ENCODE measurements at regions not wholly inside any gene's neighbourhood (a gene's known extent, or its start where the extent isn't known, plus 50 kb on each side); places are given as distances from the start of the nearest gene placed in this dataset.

DNA sequence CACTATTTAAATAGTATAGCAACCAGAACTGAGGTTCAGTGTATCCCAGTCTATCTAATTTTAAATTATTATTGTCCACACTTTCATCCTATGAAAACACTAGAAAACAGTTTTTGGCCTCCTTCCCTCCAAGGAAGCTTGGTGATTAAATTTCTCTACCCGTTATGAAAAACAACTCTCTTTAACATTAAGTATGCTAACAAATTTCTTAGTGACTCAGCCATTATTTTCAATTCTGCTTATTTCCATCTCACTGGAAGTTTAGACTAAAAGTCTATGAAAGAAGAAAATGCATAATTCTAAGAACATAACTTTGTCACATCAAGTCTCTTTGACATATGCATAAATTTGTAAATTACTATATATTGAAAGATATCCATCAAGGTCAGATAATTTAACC, 185.2 kb downstream of the NSUN3 start (continued):
- TF ChIP-seq ZNF23 (tag by site-specific recombination; IDR thresholded peaks at IDR 0.05; ENCODE audit: borderline replicate concordance) (no peak), BCL11A (tag by site-specific recombination; IDR thresholded peaks at IDR 0.05; ENCODE audit: low read depth) (no peak)

DNA sequence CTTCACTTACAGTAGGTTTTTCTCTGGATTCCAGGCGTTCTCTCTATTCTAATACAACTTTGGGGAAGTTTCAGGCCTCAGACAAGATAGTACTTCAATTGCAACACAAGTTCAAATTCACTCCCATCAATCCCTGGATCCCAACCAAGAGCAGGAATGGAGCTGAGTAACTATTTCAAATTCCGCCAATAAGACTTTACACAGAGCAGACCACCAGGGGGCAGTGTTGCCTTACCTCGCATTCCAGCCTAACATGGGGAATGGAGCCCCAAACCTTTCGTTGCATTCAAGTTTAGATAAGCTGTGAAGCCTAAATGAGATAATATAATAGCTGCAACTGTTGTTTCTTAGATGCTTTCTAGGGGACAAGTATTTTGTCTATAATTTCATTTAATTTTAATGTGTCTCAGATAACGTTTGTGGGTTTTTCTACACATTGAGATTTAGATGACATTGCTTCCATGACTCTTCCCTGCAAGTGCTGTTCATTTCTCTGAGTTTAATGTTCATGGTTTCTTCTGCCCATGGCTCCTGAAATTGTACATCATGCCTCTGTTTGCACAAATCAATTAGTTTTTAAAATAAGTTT, 186.7 kb downstream of the NSUN3 start:
- no peaks in the 10 kb centered on the region for H3K9me3 ChIP-seq (ENCODE audit: control insufficient read depth, insufficient read depth, low read depth, low read length)
- H3K4me3 ChIP-seq (ENCODE audit: low read depth, low read length) = no peak overlapping the region
- H3K27ac ChIP-seq (ENCODE audit: extremely low read depth, low read depth, low read length) = no peak overlapping the region
- no peaks in the 10 kb centered on the region; the same call in 1 of the 2 replicates for H3K4me1 ChIP-seq (ENCODE audit: control insufficient read depth, insufficient read depth, low read length)
- ChIA-PET POLR2A (no interaction called here), CTCF (interaction anchor here (0.5 to 2.3 kb wide), 22 partner anchors 9 to 1603 kb away, joined by 3 to 14 read pairs (median 4); no protein-coding TSS in a partner anchor)
- no peaks in the 10 kb centered on the region for H3K36me3 ChIP-seq (ENCODE audit: control insufficient read depth in 2 of 2, insufficient read depth in 1 of 2, low read length in 2 of 2)
- TF ChIP-seq ZBTB7A (tag by site-specific recombination; IDR thresholded peaks at IDR 0.05; ENCODE audit: low read depth) (no peak), ZNF311 (tag by site-specific recombination; IDR thresholded peaks at IDR 0.05; ENCODE audit: borderline replicate concordance) (no peak), ZNF274 (IDR thresholded peaks at IDR 0.05; ENCODE audit: low read length) (no peak), ZNF274 (tag by site-specific recombination; IDR thresholded peaks at IDR 0.05; ENCODE audit: borderline replicate concordance) (no peak), ZNF112 (tag by site-specific recombination; IDR thresholded peaks at IDR 0.05) (no peak), KLF1 (tag by site-specific recombination; IDR thresholded peaks at IDR 0.05) (no peak), ZSCAN30 (tag by site-specific recombination; IDR thresholded peaks at IDR 0.05) (0 out of 2 replicates have a peak, but pooled peaks have one; percentile 14), ZNF214 (tag by site-specific recombination; IDR thresholded peaks at IDR 0.05; ENCODE audit: borderline replicate concordance) (no peak), YY1 (tag by site-specific recombination; IDR thresholded peaks at IDR 0.05) (no peak), ZNF2 (tag by site-specific recombination; IDR thresholded peaks at IDR 0.05) (no peak), ZNF670 (tag by site-specific recombination; IDR thresholded peaks at IDR 0.05; ENCODE audit: low read depth) (no peak), ZNF223 (tag by site-specific recombination; IDR thresholded peaks at IDR 0.05) (no peak), ZNF664 (tag by site-specific recombination; IDR thresholded peaks at IDR 0.05) (peak; percentile 98), MEIS1 (CRISPR knock-in tag; IDR thresholded peaks at IDR 0.05; ENCODE audit: borderline replicate concordance) (no peak), ZNF555 (tag by site-specific recombination; conservative IDR thresholded peaks at IDR 0.05) (no peak), ZBTB8A (tag by site-specific recombination; IDR thresholded peaks at IDR 0.05) (peak; percentile 31; the same call in 1 of the 2 replicates), ZNF654 (tag by site-specific recombination; IDR thresholded peaks at IDR 0.05; ENCODE audit: low read depth) (peak; percentile 75), ZNF610 (tag by site-specific recombination; IDR thresholded peaks at IDR 0.05; ENCODE audit: borderline replicate concordance) (no peak), ZNF24 (tag by site-specific recombination; IDR thresholded peaks at IDR 0.05) (no peak)
- TF ChIP-seq, protein P1, sequence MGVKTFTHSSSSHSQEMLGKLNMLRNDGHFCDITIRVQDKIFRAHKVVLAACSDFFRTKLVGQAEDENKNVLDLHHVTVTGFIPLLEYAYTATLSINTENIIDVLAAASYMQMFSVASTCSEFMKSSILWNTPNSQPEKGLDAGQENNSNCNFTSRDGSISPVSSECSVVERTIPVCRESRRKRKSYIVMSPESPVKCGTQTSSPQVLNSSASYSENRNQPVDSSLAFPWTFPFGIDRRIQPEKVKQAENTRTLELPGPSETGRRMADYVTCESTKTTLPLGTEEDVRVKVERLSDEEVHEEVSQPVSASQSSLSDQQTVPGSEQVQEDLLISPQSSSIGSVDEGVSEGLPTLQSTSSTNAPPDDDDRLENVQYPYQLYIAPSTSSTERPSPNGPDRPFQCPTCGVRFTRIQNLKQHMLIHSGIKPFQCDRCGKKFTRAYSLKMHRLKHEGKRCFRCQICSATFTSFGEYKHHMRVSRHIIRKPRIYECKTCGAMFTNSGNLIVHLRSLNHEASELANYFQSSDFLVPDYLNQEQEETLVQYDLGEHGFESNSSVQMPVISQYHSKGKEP (tag by site-specific recombination; IDR thresholded peaks at IDR 0.05) = no peak
- TF ChIP-seq, protein P2, sequence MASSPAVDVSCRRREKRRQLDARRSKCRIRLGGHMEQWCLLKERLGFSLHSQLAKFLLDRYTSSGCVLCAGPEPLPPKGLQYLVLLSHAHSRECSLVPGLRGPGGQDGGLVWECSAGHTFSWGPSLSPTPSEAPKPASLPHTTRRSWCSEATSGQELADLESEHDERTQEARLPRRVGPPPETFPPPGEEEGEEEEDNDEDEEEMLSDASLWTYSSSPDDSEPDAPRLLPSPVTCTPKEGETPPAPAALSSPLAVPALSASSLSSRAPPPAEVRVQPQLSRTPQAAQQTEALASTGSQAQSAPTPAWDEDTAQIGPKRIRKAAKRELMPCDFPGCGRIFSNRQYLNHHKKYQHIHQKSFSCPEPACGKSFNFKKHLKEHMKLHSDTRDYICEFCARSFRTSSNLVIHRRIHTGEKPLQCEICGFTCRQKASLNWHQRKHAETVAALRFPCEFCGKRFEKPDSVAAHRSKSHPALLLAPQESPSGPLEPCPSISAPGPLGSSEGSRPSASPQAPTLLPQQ (tag by site-specific recombination; IDR thresholded peaks at IDR 0.05) = no peak
- TF ChIP-seq, protein P3, sequence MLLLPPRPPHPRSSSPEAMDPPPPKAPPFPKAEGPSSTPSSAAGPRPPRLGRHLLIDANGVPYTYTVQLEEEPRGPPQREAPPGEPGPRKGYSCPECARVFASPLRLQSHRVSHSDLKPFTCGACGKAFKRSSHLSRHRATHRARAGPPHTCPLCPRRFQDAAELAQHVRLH (tag by site-specific recombination; IDR thresholded peaks at IDR 0.05) = no peak
- TF ChIP-seq, protein P4, sequence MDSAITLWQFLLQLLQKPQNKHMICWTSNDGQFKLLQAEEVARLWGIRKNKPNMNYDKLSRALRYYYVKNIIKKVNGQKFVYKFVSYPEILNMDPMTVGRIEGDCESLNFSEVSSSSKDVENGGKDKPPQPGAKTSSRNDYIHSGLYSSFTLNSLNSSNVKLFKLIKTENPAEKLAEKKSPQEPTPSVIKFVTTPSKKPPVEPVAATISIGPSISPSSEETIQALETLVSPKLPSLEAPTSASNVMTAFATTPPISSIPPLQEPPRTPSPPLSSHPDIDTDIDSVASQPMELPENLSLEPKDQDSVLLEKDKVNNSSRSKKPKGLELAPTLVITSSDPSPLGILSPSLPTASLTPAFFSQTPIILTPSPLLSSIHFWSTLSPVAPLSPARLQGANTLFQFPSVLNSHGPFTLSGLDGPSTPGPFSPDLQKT (IDR thresholded peaks at IDR 0.05; ENCODE audit: borderline replicate concordance, low read depth, low read length) = no peak
- TF ChIP-seq, protein P5, sequence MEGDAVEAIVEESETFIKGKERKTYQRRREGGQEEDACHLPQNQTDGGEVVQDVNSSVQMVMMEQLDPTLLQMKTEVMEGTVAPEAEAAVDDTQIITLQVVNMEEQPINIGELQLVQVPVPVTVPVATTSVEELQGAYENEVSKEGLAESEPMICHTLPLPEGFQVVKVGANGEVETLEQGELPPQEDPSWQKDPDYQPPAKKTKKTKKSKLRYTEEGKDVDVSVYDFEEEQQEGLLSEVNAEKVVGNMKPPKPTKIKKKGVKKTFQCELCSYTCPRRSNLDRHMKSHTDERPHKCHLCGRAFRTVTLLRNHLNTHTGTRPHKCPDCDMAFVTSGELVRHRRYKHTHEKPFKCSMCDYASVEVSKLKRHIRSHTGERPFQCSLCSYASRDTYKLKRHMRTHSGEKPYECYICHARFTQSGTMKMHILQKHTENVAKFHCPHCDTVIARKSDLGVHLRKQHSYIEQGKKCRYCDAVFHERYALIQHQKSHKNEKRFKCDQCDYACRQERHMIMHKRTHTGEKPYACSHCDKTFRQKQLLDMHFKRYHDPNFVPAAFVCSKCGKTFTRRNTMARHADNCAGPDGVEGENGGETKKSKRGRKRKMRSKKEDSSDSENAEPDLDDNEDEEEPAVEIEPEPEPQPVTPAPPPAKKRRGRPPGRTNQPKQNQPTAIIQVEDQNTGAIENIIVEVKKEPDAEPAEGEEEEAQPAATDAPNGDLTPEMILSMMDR (tag by site-specific recombination; IDR thresholded peaks at IDR 0.05) = peak; percentile 55
- TF ChIP-seq, protein P6, sequence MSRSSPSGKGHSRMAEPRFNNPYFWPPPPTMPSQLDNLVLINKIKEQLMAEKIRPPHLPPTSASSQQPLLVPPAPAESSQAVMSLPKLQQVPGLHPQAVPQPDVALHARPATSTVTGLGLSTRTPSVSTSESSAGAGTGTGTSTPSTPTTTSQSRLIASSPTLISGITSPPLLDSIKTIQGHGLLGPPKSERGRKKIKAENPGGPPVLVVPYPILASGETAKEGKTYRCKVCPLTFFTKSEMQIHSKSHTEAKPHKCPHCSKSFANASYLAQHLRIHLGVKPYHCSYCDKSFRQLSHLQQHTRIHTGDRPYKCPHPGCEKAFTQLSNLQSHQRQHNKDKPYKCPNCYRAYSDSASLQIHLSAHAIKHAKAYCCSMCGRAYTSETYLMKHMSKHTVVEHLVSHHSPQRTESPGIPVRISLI (tag by site-specific recombination; IDR thresholded peaks at IDR 0.05) = no peak

All from HEK293 (cell line).